GM18861 (cell line): ENCODE measurements at regions not wholly inside any gene's neighbourhood (a gene's known extent, or its start where the extent isn't known, plus 50 kb on each side); places are given as distances from the start of the nearest gene placed in this dataset.
"Not testable (repeated sequence)": the region's sequence is repeated elsewhere in the genome, so short reads cannot be mapped to it uniquely, and the experiment has no call there.

Experiments used
- ATAC-seq: cut with Tn5 transposase; IDR thresholded peaks from one replicate; pipeline ENCODE4 v1.9.1; 2021; ENCODE audit not compliant: unreplicated experiment

GRCh38 chr13:90997951-90998350, 349.5 kb upstream of the MIR17HG start:
- ATAC-seq: no peak

- ATAC-seq: no peak
Measured at GRCh38 chr13:90999401-90999800, 348.1 kb upstream of the MIR17HG start.

GRCh38 chr13:91001371-91001770, 346.1 kb upstream of the MIR17HG start:
- ATAC-seq: no peak

- no peak for ATAC-seq
Measured at GRCh38 chr13:91014696-91015095, 332.8 kb upstream of the MIR17HG start.

- peak; percentile 98 for ATAC-seq
Measured at GRCh38 chr13:91017031-91017668, 330.3 kb upstream of the MIR17HG start.

- peak; percentile 19 for ATAC-seq
Measured at GRCh38 chr13:91017669-91018053, 329.8 kb upstream of the MIR17HG start.

GRCh38 chr13:91020461-91021034, 326.9 kb upstream of the MIR17HG start:
- no peak for ATAC-seq

GRCh38 chr13:91024157-91024792, 323.2 kb upstream of the MIR17HG start:
- no peak for ATAC-seq

- ATAC-seq: no peak
Measured at GRCh38 chr13:91025442-91025841, 322.0 kb upstream of the MIR17HG start.

GRCh38 chr13:91031508-91031907, 316.0 kb upstream of the MIR17HG start:
- ATAC-seq: no peak

- no peak for ATAC-seq
Measured at GRCh38 chr13:91032104-91032503, 315.4 kb upstream of the MIR17HG start.

GRCh38 chr13:91036886-91037285, 310.6 kb upstream of the MIR17HG start:
- ATAC-seq: no peak

GRCh38 chr13:91042870-91043269, 304.6 kb upstream of the MIR17HG start:
- ATAC-seq: no peak

- ATAC-seq: no peak
Measured at GRCh38 chr13:91045351-91046034, 302.0 kb upstream of the MIR17HG start.

GRCh38 chr13:91046715-91047327, 300.7 kb upstream of the MIR17HG start:
- ATAC-seq: no peak

GRCh38 chr13:91050970-91051369, 296.5 kb upstream of the MIR17HG start:
- no peak for ATAC-seq

- no peak for ATAC-seq
Measured at GRCh38 chr13:91052876-91053275, 294.6 kb upstream of the MIR17HG start.

- no peak for ATAC-seq
Measured at GRCh38 chr13:91053318-91054065, 294.0 kb upstream of the MIR17HG start.

- no peak for ATAC-seq
Measured at GRCh38 chr13:91054902-91055301, 292.6 kb upstream of the MIR17HG start.

- ATAC-seq: peak; percentile 82
Measured at GRCh38 chr13:91056746-91057145, 290.7 kb upstream of the MIR17HG start.

GRCh38 chr13:91057507-91057906, 290.0 kb upstream of the MIR17HG start:
- ATAC-seq: not testable (repeated sequence)
